ENCODE measurements at regions not wholly inside any gene's neighbourhood (a gene's known extent, or its start where the extent isn't known, plus 50 kb on each side); places are given as distances from the start of the nearest gene placed in this dataset.

- H3K4me1 ChIP-seq = no peaks in the 10 kb centered on the region
- H3K4me3 ChIP-seq = no peak overlapping the region
- H3K9me3 ChIP-seq = no peaks in the 10 kb centered on the region
- no peaks in the 10 kb centered on the region for H3K36me3 ChIP-seq
- intact Hi-C loops (cut with DNase I) = no loop called here
- DNase-seq = no peak
- no peaks in the 10 kb centered on the region for H3K27me3 ChIP-seq (ENCODE audit: low read depth)
- H3K27ac ChIP-seq = no peak overlapping the region
- ATAC-seq = peak; percentile 78 to 93
- no peak for TF ChIP-seq CTCF (IDR thresholded peaks at IDR 0.05)
Measured at GRCh38 chr1:200296091-200296661, 113.7 kb downstream of the ZNF281 start.

- no peaks in the 10 kb centered on the region for H3K27me3 ChIP-seq (ENCODE audit: low read depth)
- no peak for TF ChIP-seq CTCF (IDR thresholded peaks at IDR 0.05)
- DNase-seq = no peak
- intact Hi-C loops (cut with DNase I) = no loop called here
- ATAC-seq = no peak
- no peaks in the 10 kb centered on the region for H3K4me1 ChIP-seq
- H3K4me3 ChIP-seq = no peak overlapping the region
- no peaks in the 10 kb centered on the region for H3K36me3 ChIP-seq
- H3K9me3 ChIP-seq = no peaks in the 10 kb centered on the region
- H3K27ac ChIP-seq = no peak overlapping the region
Measured at GRCh38 chr1:200294241-200294640, 115.6 kb downstream of the ZNF281 start.

- Histone ChIP-seq H3K4me1 (no peaks in the 10 kb centered on the region), H3K4me3 (no peak overlapping the region), H3K27me3 (ENCODE audit: low read depth) (no peaks in the 10 kb centered on the region), H3K36me3 (no peaks in the 10 kb centered on the region), H3K9me3 (no peaks in the 10 kb centered on the region), H3K27ac (no peak overlapping the region)
- ATAC-seq (no peak), DNase-seq (no peak)
- no peak for TF ChIP-seq CTCF (IDR thresholded peaks at IDR 0.05)
- intact Hi-C loops (cut with DNase I) = no loop called here
Measured at GRCh38 chr1:200292699-200293098, 117.1 kb downstream of the ZNF281 start.

- no peaks in the 10 kb centered on the region for H3K9me3 ChIP-seq
- no peak overlapping the region for H3K4me3 ChIP-seq
- no peak for ATAC-seq
- no peak for TF ChIP-seq CTCF (IDR thresholded peaks at IDR 0.05)
- H3K27me3 ChIP-seq (ENCODE audit: low read depth) = no peaks in the 10 kb centered on the region
- no peaks in the 10 kb centered on the region for H3K36me3 ChIP-seq
- H3K27ac ChIP-seq = no peak overlapping the region
- no peaks in the 10 kb centered on the region for H3K4me1 ChIP-seq
- intact Hi-C loops (cut with DNase I) = no loop called here
- DNase-seq = no peak
Measured at GRCh38 chr1:200291106-200291505, 118.7 kb downstream of the ZNF281 start.

- no peak for ATAC-seq
- H3K9me3 ChIP-seq = no peaks in the 10 kb centered on the region
- H3K4me1 ChIP-seq = no peaks in the 10 kb centered on the region
- no peak overlapping the region for H3K4me3 ChIP-seq
- H3K27ac ChIP-seq = no peak overlapping the region
- intact Hi-C loops (cut with DNase I) = no loop called here
- no peak for DNase-seq
- no peaks in the 10 kb centered on the region for H3K36me3 ChIP-seq
- no peak for TF ChIP-seq CTCF (IDR thresholded peaks at IDR 0.05)
- no peaks in the 10 kb centered on the region for H3K27me3 ChIP-seq (ENCODE audit: low read depth)
Measured at GRCh38 chr1:200290010-200290685, 119.7 kb downstream of the ZNF281 start.

Data from lower lobe of right lung (tissue), 2 donors.